SK-N-SH (cell line): ENCODE measurements at regions not wholly inside any gene's neighbourhood (a gene's known extent, or its start where the extent isn't known, plus 50 kb on each side); places are given as distances from the start of the nearest gene placed in this dataset.

Experiments
- CHD2 ChIP-seq: fragments of 150-350 bp; IDR thresholded peaks from 2 replicates; pipeline ENCODE4 v1.6.1; 2018; ENCODE audit warnings: low read length; ENCODE audit not compliant: partially characterized antibody
- CTCF ChIP-seq: fragments of 200-600 bp; sonication (generic); IDR thresholded peaks from 2 replicates; pipeline ENCODE4 v1.6.1; 2017; ENCODE audit warnings: antibody characterized with exemption, mild to moderate bottlenecking, moderate library complexity
- EP300 ChIP-seq, 2 experiments: IDR thresholded peaks; 2 replicates each; pipeline versions ENCODE4 v1.4.0 to v1.6.1; 2012; ENCODE audit warnings: borderline replicate concordance in 1 of 2, low read depth in 1 of 2, low read length in 1 of 2
- EZH2phosphoT487 ChIP-seq: fragments of 200-600 bp; sonication (generic); IDR thresholded peaks from 2 replicates; pipeline ENCODE4 v1.6.1; 2017; ENCODE audit warnings: low read depth, mixed run types, mild to moderate bottlenecking, antibody characterized with exemption, moderate library complexity, borderline replicate concordance
- FOXJ3 ChIP-seq: sonication (generic); formaldehyde crosslinking; IDR thresholded peaks from 2 replicates; pipeline ENCODE4 v1.5.1; 2020; ENCODE audit warnings: mild to moderate bottlenecking, missing genetic modification reagents
- GABPA ChIP-seq: IDR thresholded peaks from 2 replicates; pipeline ENCODE4 v1.4.0; 2012; ENCODE audit warnings: low read depth, mild to moderate bottlenecking
- JUND ChIP-seq: IDR thresholded peaks from 2 replicates; pipeline ENCODE4 v1.4.0; 2012
- MAX ChIP-seq: IDR thresholded peaks from 2 replicates; pipeline ENCODE4 v1.4.0; 2012; ENCODE audit warnings: low read depth
- MXI1 ChIP-seq: IDR thresholded peaks from 2 replicates; pipeline ENCODE4 v1.6.1; 2012; ENCODE audit warnings: mild to moderate bottlenecking, low read depth, low read length, improper control_type of control experiment
- POLR2AphosphoS5 ChIP-seq: IDR thresholded peaks from 2 replicates; pipeline ENCODE4 v1.6.1; 2012; ENCODE audit warnings: low read depth, low read length
- REST ChIP-seq: IDR thresholded peaks from 2 replicates; pipeline ENCODE4 v1.6.1; 2012; ENCODE audit warnings: mild to moderate bottlenecking, low read depth, low read length, moderate library complexity
- TAF1 ChIP-seq: IDR thresholded peaks from 2 replicates; pipeline ENCODE4 v1.6.1; 2012; ENCODE audit warnings: low read depth, mild to moderate bottlenecking, low read length, moderate library complexity, borderline replicate concordance
- USF1 ChIP-seq: IDR thresholded peaks from 2 replicates; pipeline ENCODE4 v1.4.0; 2012; ENCODE audit warnings: low read depth, borderline replicate concordance
- YY1 ChIP-seq: IDR thresholded peaks from 2 replicates; pipeline ENCODE4 v1.4.0; 2012; ENCODE audit warnings: low read depth, mild to moderate bottlenecking

- TF ChIP-seq GABPA = no peak
- no peak for TF ChIP-seq CTCF
- no peak for TF ChIP-seq USF1
- no peak for TF ChIP-seq YY1
- TF ChIP-seq MAX = no peak
- TF ChIP-seq POLR2AphosphoS5 = no peak
- TF ChIP-seq CHD2 = no peak
- no peak for TF ChIP-seq TAF1
- no peak for TF ChIP-seq JUND
- no peak for TF ChIP-seq REST
- TF ChIP-seq FOXJ3 (CRISPR knock-in tag) = no peak
- TF ChIP-seq EZH2phosphoT487 = no peak
- no peak for TF ChIP-seq MXI1
- TF ChIP-seq EP300 (IDR thresholded peaks at IDR 0.05; ENCODE audit: borderline replicate concordance in 1 of 2, low read depth in 1 of 2, low read length in 1 of 2) = no peak
These were observed 1020.0 kb upstream of the ARRDC3 start for GRCh38 chr5:92402956-92403702.
